Calu3 (cell line): ENCODE measurements at regions not wholly inside any gene's neighbourhood (a gene's known extent, or its start where the extent isn't known, plus 50 kb on each side); places are given as distances from the start of the nearest gene placed in this dataset.

Source experiments
- BruUV-seq: library from RNA; stranded (reverse); fragments of 400-500 nt; replicated peaks from 2 replicates; lab custom pipeline; 2021; lab: Mats Ljungman, UMichigan
- CTCF ChIA-PET: fragments of 300-600 bp; sonication (Branson Sonifier 250); formaldehyde crosslinking; loops from one replicate; lab custom pipeline; 2022; ENCODE audit warnings: antibody characterized with exemption; lab: Charles Lee
- DNase-seq: peaks from one replicate; pipeline ENCODE4 v3.0.0; 2022
- H3K27ac Mint-ChIP-seq: one replicate; pipeline ENCODE4 v1.8.0; 2022; ENCODE audit warnings: mixed read lengths; ENCODE audit not compliant: unreplicated experiment
- H3K27me3 Mint-ChIP-seq: one replicate; pipeline ENCODE4 v1.8.0; 2022; ENCODE audit warnings: mixed read lengths; ENCODE audit not compliant: unreplicated experiment
- H3K36me3 Mint-ChIP-seq: one replicate; pipeline ENCODE4 v1.8.0; 2022; ENCODE audit warnings: mild to moderate bottlenecking, moderate library complexity, mixed read lengths; ENCODE audit not compliant: insufficient read depth, unreplicated experiment
- H3K4me1 Mint-ChIP-seq: one replicate; pipeline ENCODE4 v1.8.0; 2022; ENCODE audit warnings: mild to moderate bottlenecking, low read depth, mixed read lengths; ENCODE audit not compliant: unreplicated experiment
- H3K4me3 Mint-ChIP-seq: one replicate; pipeline ENCODE4 v1.8.0; 2022; ENCODE audit warnings: mild to moderate bottlenecking, low read depth, moderate library complexity, mixed read lengths; ENCODE audit not compliant: unreplicated experiment
- H3K9me3 Mint-ChIP-seq: one replicate; pipeline ENCODE4 v1.8.0; 2022; ENCODE audit warnings: low read depth, mixed read lengths; ENCODE audit not compliant: unreplicated experiment
- intact Hi-C: fragments of 100-400 bp; cut with micrococcal nuclease; formaldehyde crosslinking; loops from one replicate; pipeline ENCODE4 v1.10.0; 2022; ENCODE audit not compliant: unreplicated experiment
- TF ChIP-seq, protein P1 (sequence below): fragments of 200-600 bp; IDR thresholded peaks from one replicate; pipeline ENCODE4 v1.8.0; 2022; ENCODE audit warnings: antibody characterized with exemption; ENCODE audit not compliant: unreplicated experiment

DNA sequence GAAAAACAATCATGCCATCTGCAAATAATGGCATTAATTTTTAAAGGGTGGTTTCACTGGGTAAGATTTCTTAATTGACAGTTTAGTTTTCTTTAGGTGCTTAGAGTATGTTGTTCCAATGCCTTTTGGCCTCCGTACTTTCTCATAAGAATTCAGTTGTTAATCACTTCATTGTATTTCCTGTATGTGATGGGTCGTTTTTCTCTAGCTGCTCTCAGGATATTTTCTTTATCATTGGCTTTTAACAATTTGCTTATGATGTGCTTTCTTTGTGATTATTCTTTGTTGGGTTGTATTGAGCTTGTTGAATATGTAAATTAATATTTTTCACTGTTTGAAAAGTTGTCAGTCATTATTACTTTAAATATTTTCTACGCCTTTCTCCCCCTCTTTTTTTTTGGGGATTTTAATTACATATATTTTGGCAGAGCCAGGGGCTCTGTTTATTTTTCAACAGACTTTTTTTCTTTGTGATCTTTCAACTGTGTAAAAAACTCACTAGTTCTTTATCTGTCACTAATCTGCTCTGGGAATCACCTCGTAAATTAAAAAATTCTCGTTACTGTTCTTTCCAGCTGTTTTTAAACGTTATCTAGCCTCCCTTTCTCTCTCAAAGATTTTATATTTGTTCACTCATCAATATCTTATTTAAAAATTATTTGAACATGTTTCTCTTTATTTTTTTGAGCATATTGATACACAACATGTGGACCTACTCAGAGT is 56.2 kb upstream of the IL1R1 start:
- TF ChIP-seq, protein P1, sequence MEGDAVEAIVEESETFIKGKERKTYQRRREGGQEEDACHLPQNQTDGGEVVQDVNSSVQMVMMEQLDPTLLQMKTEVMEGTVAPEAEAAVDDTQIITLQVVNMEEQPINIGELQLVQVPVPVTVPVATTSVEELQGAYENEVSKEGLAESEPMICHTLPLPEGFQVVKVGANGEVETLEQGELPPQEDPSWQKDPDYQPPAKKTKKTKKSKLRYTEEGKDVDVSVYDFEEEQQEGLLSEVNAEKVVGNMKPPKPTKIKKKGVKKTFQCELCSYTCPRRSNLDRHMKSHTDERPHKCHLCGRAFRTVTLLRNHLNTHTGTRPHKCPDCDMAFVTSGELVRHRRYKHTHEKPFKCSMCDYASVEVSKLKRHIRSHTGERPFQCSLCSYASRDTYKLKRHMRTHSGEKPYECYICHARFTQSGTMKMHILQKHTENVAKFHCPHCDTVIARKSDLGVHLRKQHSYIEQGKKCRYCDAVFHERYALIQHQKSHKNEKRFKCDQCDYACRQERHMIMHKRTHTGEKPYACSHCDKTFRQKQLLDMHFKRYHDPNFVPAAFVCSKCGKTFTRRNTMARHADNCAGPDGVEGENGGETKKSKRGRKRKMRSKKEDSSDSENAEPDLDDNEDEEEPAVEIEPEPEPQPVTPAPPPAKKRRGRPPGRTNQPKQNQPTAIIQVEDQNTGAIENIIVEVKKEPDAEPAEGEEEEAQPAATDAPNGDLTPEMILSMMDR = no peak
- H3K9me3 Mint-ChIP-seq = peaks cover 10% of the 10 kb centered on the region
- no TSS peak for BruUV-seq
- no peak for DNase-seq
- intact Hi-C loops = no loop called here
- H3K36me3 Mint-ChIP-seq = no peaks in the 10 kb centered on the region
- no peaks in the 10 kb centered on the region for H3K27me3 Mint-ChIP-seq
- no peak overlapping the region for H3K27ac Mint-ChIP-seq
- peaks cover 10% of the 10 kb centered on the region for H3K4me1 Mint-ChIP-seq
- CTCF ChIA-PET = no interaction called here
- no peak overlapping the region for H3K4me3 Mint-ChIP-seq

DNA sequence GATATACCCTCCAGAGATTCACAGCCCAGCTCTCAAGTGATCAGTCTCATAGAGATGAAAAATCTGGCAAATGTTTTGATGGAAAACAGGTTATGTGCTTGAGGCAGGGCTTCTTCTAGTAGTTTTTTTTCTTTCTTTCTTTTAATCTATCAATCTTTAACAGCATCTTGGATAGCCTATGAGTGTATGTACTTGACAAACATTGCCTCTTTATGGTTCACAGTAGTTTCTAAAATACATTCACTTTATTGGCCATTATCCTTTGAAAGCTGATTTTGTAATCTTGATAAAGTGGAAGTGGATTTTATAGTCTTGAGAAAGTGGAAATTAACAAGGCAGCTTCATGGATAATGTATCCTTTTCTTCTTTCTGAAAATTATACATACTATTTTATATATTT is 51.4 kb upstream of the IL1R1 start:
- Mint-ChIP-seq H3K27me3 (no peaks in the 10 kb centered on the region), H3K9me3 (peaks cover 10% of the 10 kb centered on the region)
- CTCF ChIA-PET = no interaction called here

DNA sequence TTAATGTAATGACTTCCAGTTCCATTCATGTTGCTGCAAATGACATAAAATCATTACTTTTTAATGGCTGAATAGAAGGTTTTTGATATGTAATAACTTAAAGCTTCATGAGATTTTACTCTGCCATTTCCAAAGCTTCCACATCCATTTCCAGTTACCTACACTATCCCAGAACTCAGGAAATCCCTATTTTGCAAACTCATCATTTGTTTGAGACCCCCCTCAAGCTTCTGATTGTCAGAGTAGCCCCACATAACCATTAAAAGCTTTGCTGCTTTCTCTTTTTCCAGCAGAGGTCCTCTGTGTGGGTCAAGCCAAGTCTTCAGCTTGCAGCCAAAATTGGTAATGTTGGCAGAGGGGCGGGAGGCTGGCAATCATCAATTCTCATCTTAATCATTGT is 50.6 kb upstream of the IL1R1 start:
- no peak overlapping the region for H3K4me3 Mint-ChIP-seq
- CTCF ChIA-PET = no interaction called here
- no peak for DNase-seq
- H3K27me3 Mint-ChIP-seq = no peaks in the 10 kb centered on the region
- no TSS peak for BruUV-seq
- H3K36me3 Mint-ChIP-seq = no peaks in the 10 kb centered on the region
- TF ChIP-seq, protein P1 = no peak
- intact Hi-C loops = no loop called here
- no peak overlapping the region for H3K27ac Mint-ChIP-seq
- no peaks in the 10 kb centered on the region for H3K4me1 Mint-ChIP-seq
- peaks cover 10% of the 10 kb centered on the region for H3K9me3 Mint-ChIP-seq

More for the DNA sequence above, 51.4 kb upstream of the IL1R1 start:
- Mint-ChIP-seq H3K4me1 (no peaks in the 10 kb centered on the region), H3K36me3 (no peaks in the 10 kb centered on the region), H3K27ac (no peak overlapping the region), H3K4me3 (no peak overlapping the region)
- BruUV-seq = no TSS peak
- intact Hi-C loops = no loop called here
- DNase-seq = no peak
- TF ChIP-seq, protein P1 = no peak

DNA sequence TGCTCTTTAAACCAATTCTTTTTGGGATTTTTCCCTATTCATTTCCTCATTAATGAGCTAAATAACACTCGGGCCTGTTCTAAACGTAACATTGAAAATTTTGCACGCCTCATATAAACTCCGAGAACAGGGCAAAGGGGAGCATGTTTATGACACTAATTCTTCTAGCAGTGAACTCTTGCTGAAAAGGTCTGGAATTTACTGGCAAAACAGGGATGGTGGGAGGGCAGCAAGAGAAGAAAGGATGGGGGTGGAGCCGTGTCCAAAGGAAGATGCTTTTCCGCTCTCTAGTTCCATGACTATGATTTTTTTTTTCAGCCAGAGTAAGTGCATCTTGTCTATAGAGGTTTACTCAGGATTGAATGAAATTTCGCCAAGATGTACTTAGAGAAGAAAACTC is 50.0 kb upstream of the IL1R1 start:
- Mint-ChIP-seq H3K9me3 (peaks cover 9% of the 10 kb centered on the region), H3K4me3 (no peak overlapping the region), H3K27ac (no peak overlapping the region), H3K4me1 (no peaks in the 10 kb centered on the region), H3K27me3 (no peaks in the 10 kb centered on the region), H3K36me3 (no peaks in the 10 kb centered on the region)
- intact Hi-C loops = no loop called here
- CTCF ChIA-PET = no interaction called here
- BruUV-seq = no TSS peak
- no peak for DNase-seq
- TF ChIP-seq, protein P1 = no peak
